Mesenchymal stem cell (in vitro differentiated cells and primary cell): ENCODE measurements at regions not wholly inside any gene's neighbourhood (a gene's known extent, or its start where the extent isn't known, plus 50 kb on each side); places are given as distances from the start of the nearest gene placed in this dataset.

Experiments used
- DNase-seq: peaks from one replicate; pipeline ENCODE4 v3.0.0-alpha.2; 2013
- H2AFZ ChIP-seq: one replicate; pipeline ENCODE4 v1.6.1; 2013; ENCODE audit warnings: low read depth, mild to moderate bottlenecking, control low read depth, inconsistent platforms, low read length, moderate library complexity
- H2AK5ac ChIP-seq: 2 replicates; pipeline ENCODE4 v1.6.1; 2013; ENCODE audit warnings: low read length, moderate library complexity, mild to moderate bottlenecking, inconsistent platforms; ENCODE audit not compliant: severe bottlenecking
- H2BK120ac ChIP-seq: one replicate; pipeline ENCODE4 v1.6.1; 2013; ENCODE audit warnings: low read depth, mild to moderate bottlenecking, inconsistent platforms, low read length, moderate library complexity
- H2BK12ac ChIP-seq, 2 experiments: one replicate each; pipeline ENCODE4 v1.6.1; 2013; ENCODE audit warnings: inconsistent platforms in 2 of 2, low read length in 2 of 2, mild to moderate bottlenecking in 2 of 2, moderate library complexity in 2 of 2, control low read depth in 1 of 2
- H2BK15ac ChIP-seq: one replicate; pipeline ENCODE4 v1.6.1; 2013; ENCODE audit warnings: mild to moderate bottlenecking, low read depth, inconsistent platforms; ENCODE audit not compliant: poor library complexity, severe bottlenecking
- H2BK5ac ChIP-seq: 2 replicates; pipeline ENCODE4 v1.6.1; 2013; ENCODE audit warnings: low read depth, mild to moderate bottlenecking, low read length, control low read depth, inconsistent platforms; ENCODE audit not compliant: poor library complexity, severe bottlenecking
- H3K14ac ChIP-seq, 2 experiments: one replicate each; pipeline ENCODE4 v1.6.1; 2013; ENCODE audit warnings: inconsistent platforms in 2 of 2, low read length in 2 of 2, control low read depth in 1 of 2, mild to moderate bottlenecking in 1 of 2, moderate library complexity in 1 of 2
- H3K18ac ChIP-seq, 2 experiments: one replicate each; pipeline ENCODE4 v1.6.1; 2013; ENCODE audit warnings: inconsistent platforms in 2 of 2, low read length in 2 of 2, control low read depth in 1 of 2, low read depth in 1 of 2, mild to moderate bottlenecking in 1 of 2
- H3K23ac ChIP-seq, 2 experiments: one replicate each; pipeline ENCODE4 v1.6.1; 2013; ENCODE audit warnings: inconsistent platforms in 2 of 2, low read length in 2 of 2, mild to moderate bottlenecking in 2 of 2, moderate library complexity in 2 of 2, control low read depth in 1 of 2
- H3K27ac ChIP-seq: 2 replicates; pipeline ENCODE4 v1.5.1; 2013; ENCODE audit warnings: mild to moderate bottlenecking, moderate library complexity, low read length, control low read depth, inconsistent platforms; ENCODE audit not compliant: poor library complexity, severe bottlenecking
- H3K27me3 ChIP-seq, 2 experiments: 2 replicates each; pipeline versions ENCODE4 v1.6.1 to v1.7.0; 2013; ENCODE audit warnings: low read length in 2 of 2, mild to moderate bottlenecking in 2 of 2, moderate library complexity in 2 of 2, control low read depth in 1 of 2, inconsistent platforms in 1 of 2; ENCODE audit not compliant: control insufficient read depth in 1 of 2, insufficient read depth in 1 of 2
- H3K36me3 ChIP-seq, 2 experiments: 2 replicates each; pipeline versions ENCODE4 v1.6.1 to v1.7.0; 2013; ENCODE audit warnings: low read length in 2 of 2, control low read depth in 1 of 2, inconsistent platforms in 1 of 2, low read depth in 1 of 2, mild to moderate bottlenecking in 1 of 2; ENCODE audit not compliant: insufficient read depth in 2 of 2, control insufficient read depth in 1 of 2
- H3K4ac ChIP-seq, 2 experiments: one replicate each; pipeline ENCODE4 v1.6.1; 2013; ENCODE audit warnings: inconsistent platforms in 2 of 2, low read length in 2 of 2, mild to moderate bottlenecking in 2 of 2, moderate library complexity in 2 of 2, control low read depth in 1 of 2, low read depth in 1 of 2
- H3K4me1 ChIP-seq: 2 replicates; pipeline ENCODE4 v1.6.1; 2013; ENCODE audit warnings: low read depth, low read length, control low read depth; ENCODE audit not compliant: control insufficient read depth, insufficient read depth
- H3K4me2 ChIP-seq: 2 replicates; pipeline ENCODE4 v1.6.1; 2013; ENCODE audit warnings: low read length, mild to moderate bottlenecking, inconsistent platforms; ENCODE audit not compliant: poor library complexity, severe bottlenecking
- H3K4me3 ChIP-seq, 2 experiments: 2 replicates each; pipeline versions ENCODE4 v1.5.1 to v1.7.0; 2013; ENCODE audit warnings: low read length in 2 of 2, mild to moderate bottlenecking in 2 of 2, control low read depth in 1 of 2, low read depth in 1 of 2; ENCODE audit not compliant: insufficient read depth in 1 of 2
- H3K79me1 ChIP-seq: replicated peaks from 2 replicates; pipeline ENCODE4 v1.6.1; 2013; ENCODE audit warnings: mild to moderate bottlenecking, control low read depth, low read length, inconsistent platforms; ENCODE audit not compliant: poor library complexity, severe bottlenecking
- H3K9ac ChIP-seq: 2 replicates; pipeline ENCODE4 v1.7.0; 2013; ENCODE audit warnings: mild to moderate bottlenecking, low read length, moderate library complexity
- H3K9me3 ChIP-seq: 2 replicates; pipeline ENCODE4 v1.7.0; 2013; ENCODE audit warnings: mild to moderate bottlenecking, low read length; ENCODE audit not compliant: control insufficient read depth
- H4K8ac ChIP-seq: one replicate; pipeline ENCODE4 v1.6.1; 2013; ENCODE audit warnings: inconsistent platforms, mild to moderate bottlenecking, low read length, moderate library complexity
- H4K91ac ChIP-seq: one replicate; pipeline ENCODE4 v1.6.1; 2013; ENCODE audit warnings: mild to moderate bottlenecking, low read length, inconsistent platforms
- WGBS: methylation state at CpG from one replicate; pipeline ENCODE4 v1.1.7; 2013; ENCODE audit warnings: mixed read lengths; 5-methylcytosine and 5-hydroxymethylcytosine counted together

GRCh38 chrX:122941806-122942205 lies 242.3 kb upstream of the GRIA3 start:
- Histone ChIP-seq H3K27ac (no peak overlapping the region), H3K4me2 (no peak overlapping the region), H2AK5ac (no peak overlapping the region), H2BK15ac (no peak overlapping the region), H2BK5ac (no peak overlapping the region), H3K9me3 (no peaks in the 10 kb centered on the region), H3K4me1 (no peaks in the 10 kb centered on the region), H4K8ac (no peak overlapping the region), H2BK120ac (no peak overlapping the region), H3K14ac (no peak overlapping the region), H3K4me3 (no peak overlapping the region), H2BK12ac (no peak overlapping the region), H4K91ac (no peak overlapping the region), H2AFZ (no peak overlapping the region), H3K18ac (no peak overlapping the region), H3K4ac (no peak overlapping the region), H3K27me3 (no peaks in the 10 kb centered on the region), H3K36me3 (no peaks in the 10 kb centered on the region), H3K79me1 (no peaks in the 10 kb centered on the region), H3K9ac (no peak overlapping the region), H3K23ac (no peak overlapping the region)
- DNase-seq: no peak
- no CpG with 5 or more reads among the region's 1 CpG for WGBS

GRCh38 chrX:122943918-122944317 lies 240.2 kb upstream of the GRIA3 start:
- Histone ChIP-seq H2BK5ac (no peak overlapping the region), H3K18ac (no peak overlapping the region), H3K23ac (no peak overlapping the region), H2AK5ac (no peak overlapping the region), H3K9ac (no peak overlapping the region), H3K4ac (no peak overlapping the region), H4K91ac (no peak overlapping the region), H2BK12ac (no peak overlapping the region), H3K36me3 (no peaks in the 10 kb centered on the region), H3K14ac (no peak overlapping the region), H3K27ac (no peak overlapping the region), H3K79me1 (no peaks in the 10 kb centered on the region), H3K9me3 (no peaks in the 10 kb centered on the region), H2AFZ (no peak overlapping the region), H3K4me3 (no peak overlapping the region), H2BK15ac (no peak overlapping the region), H4K8ac (no peak overlapping the region), H2BK120ac (no peak overlapping the region), H3K4me2 (no peak overlapping the region), H3K4me1 (no peaks in the 10 kb centered on the region), H3K27me3 (no peaks in the 10 kb centered on the region)
- peak; percentile 45 for DNase-seq
- 62% methylated on average over 2 of the region's 3 CpGs for WGBS

- DNase-seq: no peak
- 86% methylated on average over 3 of the region's 4 CpGs for WGBS
- no peak overlapping the region for H2BK120ac ChIP-seq
Measured at GRCh38 chrX:122945328-122945727, 238.8 kb upstream of the GRIA3 start.

GRCh38 chrX:122972604-122973003 lies 211.5 kb upstream of the GRIA3 start:
- Histone ChIP-seq H2BK12ac (no peak overlapping the region), H4K91ac (no peak overlapping the region), H3K4me2 (no peak overlapping the region), H2BK5ac (no peak overlapping the region), H4K8ac (no peak overlapping the region), H2BK120ac (no peak overlapping the region), H3K18ac (no peak overlapping the region), H3K27me3 (no peaks in the 10 kb centered on the region), H3K4me3 (no peak overlapping the region), H3K23ac (no peak overlapping the region), H3K79me1 (no peaks in the 10 kb centered on the region), H2AFZ (no peak overlapping the region), H3K14ac (no peak overlapping the region), H3K36me3 (no peaks in the 10 kb centered on the region), H2AK5ac (no peak overlapping the region), H3K9me3 (no peaks in the 10 kb centered on the region), H2BK15ac (no peak overlapping the region), H3K27ac (no peak overlapping the region), H3K4me1 (no peaks in the 10 kb centered on the region), H3K4ac (no peak overlapping the region), H3K9ac (no peak overlapping the region)
- no peak for DNase-seq
- WGBS: 100% methylated on average over 1 of the region's 2 CpGs

More at GRCh38 chrX:122945328-122945727, 238.8 kb upstream of the GRIA3 start:
- no peak overlapping the region for H3K27ac ChIP-seq
- no peak overlapping the region for H2BK12ac ChIP-seq
- no peak overlapping the region for H4K91ac ChIP-seq
- no peak overlapping the region for H3K4me3 ChIP-seq
- H3K4ac ChIP-seq: no peak overlapping the region
- H3K27me3 ChIP-seq: no peaks in the 10 kb centered on the region
- H3K79me1 ChIP-seq: no peaks in the 10 kb centered on the region
- H3K4me1 ChIP-seq: no peaks in the 10 kb centered on the region
- no peaks in the 10 kb centered on the region for H3K9me3 ChIP-seq
- no peak overlapping the region for H2AK5ac ChIP-seq
- no peaks in the 10 kb centered on the region for H3K36me3 ChIP-seq
- no peak overlapping the region for H3K9ac ChIP-seq
- no peak overlapping the region for H2BK5ac ChIP-seq
- H2AFZ ChIP-seq: no peak overlapping the region
- no peak overlapping the region for H4K8ac ChIP-seq
- no peak overlapping the region for H3K23ac ChIP-seq
- H3K4me2 ChIP-seq: no peak overlapping the region
- no peak overlapping the region for H3K14ac ChIP-seq
- no peak overlapping the region for H2BK15ac ChIP-seq
- H3K18ac ChIP-seq: no peak overlapping the region
